NCI-H2081 (cell line): ENCODE measurements at regions not wholly inside any gene's neighbourhood (a gene's known extent, or its start where the extent isn't known, plus 50 kb on each side); places are given as distances from the start of the nearest gene placed in this dataset.

Experiments
- DNase-seq, 2 experiments: peaks; one replicate each; lab custom pipeline; 2025; lab: John Stamatoyannopoulos, UW

DNA sequence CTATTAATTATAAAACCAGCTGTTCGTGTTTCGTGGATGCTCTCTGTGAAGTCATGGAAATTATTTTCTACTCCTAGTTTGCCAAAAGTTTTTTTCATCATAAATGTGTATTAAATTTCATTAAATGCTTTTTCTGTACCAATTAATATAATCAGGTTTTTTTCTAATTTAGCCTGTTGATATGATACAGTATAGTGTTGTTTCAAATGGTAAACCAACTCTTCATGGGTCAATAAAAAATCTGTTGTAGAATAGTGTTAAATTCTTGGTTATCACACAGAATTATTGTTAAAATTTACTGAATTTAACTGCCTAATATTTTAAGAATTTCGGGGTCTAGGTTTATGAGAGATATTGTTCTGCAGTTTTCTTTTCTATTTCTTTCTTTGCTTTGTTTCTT lies 505.9 kb upstream of the MANEA start:
- DNase-seq: no peak

DNA sequence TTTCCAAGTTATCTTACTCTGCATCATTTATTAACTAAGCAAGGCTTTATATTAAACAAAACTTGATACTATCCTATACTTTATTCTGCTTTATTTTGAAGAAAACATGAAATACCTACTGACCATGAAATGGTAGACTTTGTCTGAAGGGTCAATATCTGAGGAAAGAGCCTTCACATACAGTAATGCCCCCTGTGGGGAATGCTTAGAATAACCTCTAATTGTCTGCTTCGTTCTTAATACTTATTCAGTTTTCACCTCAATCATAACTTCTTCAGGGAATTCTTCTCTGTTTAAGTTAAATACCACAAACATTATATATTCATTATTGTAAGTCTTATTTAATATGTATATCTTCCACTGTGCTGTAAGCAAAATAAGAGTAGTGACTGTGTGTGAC lies 498.9 kb upstream of the MANEA start:
- DNase-seq: no peak

- no peak for DNase-seq
Observed at GRCh38 chr6:95081231-95081630, 496.1 kb upstream of the MANEA start.

GRCh38 chr6:95081949-95082348 lies 495.4 kb upstream of the MANEA start:
- DNase-seq: no peak

GRCh38 chr6:95083506-95083905 lies 493.8 kb upstream of the MANEA start:
- DNase-seq: no peak

- no peak for DNase-seq
Observed at GRCh38 chr6:95084867-95085266, 492.5 kb upstream of the MANEA start.

DNA sequence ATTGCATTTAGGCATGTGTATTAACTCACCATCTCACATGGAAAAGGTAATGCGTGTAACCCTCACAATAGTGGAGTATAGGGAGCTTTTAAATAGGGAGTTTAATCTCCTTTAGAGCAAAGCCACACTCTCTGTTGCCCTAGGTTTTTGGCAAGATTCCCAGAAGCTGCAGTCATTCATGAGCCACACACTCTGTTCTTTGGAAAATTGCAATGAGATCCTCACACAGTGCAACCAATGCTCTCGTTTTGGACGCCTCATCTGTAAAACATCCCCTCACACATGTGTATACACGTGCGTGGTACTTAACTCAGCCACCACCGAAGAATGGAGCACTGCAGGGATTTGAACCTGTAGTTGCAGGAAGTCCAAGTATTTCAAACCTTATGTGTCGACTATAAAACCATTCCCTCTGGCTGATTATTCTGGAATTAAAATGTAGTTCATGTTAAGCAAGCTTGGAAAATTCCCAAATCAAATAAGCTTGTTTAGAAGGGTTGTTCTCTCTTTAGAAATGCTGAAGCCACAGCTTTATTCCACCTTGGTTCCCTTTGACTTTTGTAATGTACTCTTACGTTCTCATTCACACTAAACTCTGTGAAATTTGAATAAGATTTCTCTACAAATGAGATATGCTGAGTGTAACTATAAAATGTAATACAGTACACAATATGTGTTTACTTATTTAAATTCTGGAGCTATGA lies 489.8 kb upstream of the MANEA start:
- DNase-seq: peak; percentile 94 to 99

DNA sequence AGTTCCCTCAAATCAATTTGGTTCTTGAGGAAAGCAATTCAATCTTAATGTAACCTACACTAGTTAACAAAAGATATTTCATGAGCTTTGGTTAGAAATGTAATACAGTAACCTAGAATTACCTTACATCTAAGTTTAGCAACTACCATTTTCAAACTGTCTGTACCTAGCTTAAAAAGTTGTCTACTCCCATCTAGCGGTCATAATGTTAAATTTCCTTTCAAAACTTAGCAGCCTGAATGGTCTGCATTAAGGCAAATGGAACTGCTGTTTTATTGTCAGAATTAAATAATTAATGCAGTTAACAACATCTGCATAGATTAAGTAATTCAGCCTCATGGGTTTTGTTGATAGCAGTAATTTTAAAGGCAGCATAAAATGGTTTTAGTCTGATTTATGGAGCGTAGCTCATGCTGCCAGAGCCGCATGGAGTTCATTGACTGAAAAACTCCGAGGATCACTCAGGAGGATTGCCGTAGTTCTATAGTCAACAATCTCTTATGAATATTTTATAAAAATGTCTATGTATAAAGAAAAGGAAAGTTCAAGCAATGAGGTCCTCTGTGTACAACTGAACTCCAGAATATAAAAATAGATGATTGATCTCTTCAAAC lies 485.4 kb upstream of the MANEA start:
- DNase-seq: peak; percentile 78 to 88

- DNase-seq: no peak
Observed at GRCh38 chr6:95093154-95093553, 484.2 kb upstream of the MANEA start.

DNA sequence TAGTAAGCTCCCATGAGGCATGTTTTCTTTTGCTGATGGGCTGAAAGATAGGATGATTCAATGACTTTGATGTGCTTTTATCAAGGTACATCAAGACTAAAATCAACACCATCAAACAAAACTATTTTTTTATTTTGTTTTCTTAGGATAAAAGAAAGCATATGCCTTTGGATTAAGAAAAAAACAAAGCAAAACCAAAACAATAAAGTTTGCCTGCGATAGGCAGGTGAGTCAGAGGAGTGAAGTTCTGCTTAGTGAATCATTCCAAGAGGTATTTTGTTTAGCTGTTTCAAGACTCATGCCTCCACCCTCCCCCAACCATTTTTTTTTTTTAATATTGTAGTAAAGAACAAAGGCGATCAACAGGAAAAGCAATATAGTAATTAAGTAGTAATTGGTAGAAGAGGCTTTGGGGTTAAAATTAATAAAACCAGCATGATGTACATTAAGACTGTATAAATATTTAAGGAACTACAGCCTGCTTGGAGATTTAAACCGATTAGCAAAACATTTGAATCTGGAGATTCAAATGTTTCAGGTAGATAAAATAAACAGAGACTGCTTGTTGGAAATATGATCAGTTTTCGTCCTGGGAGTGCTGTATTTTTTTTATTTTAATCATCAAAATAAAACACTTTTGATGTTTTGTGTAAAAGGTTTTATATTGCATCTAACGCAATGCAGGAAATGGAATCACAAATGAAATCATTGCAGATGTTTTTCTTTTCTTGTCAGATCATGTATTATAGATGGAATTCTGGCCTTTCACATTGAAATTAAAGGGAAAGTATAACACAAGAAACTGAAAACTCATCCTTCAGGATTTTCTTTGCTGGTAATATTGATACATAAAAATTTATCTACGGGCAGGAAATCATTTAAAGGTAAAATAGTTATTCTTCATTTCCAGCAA lies 482.3 kb upstream of the MANEA start:
- no peak for DNase-seq

DNA sequence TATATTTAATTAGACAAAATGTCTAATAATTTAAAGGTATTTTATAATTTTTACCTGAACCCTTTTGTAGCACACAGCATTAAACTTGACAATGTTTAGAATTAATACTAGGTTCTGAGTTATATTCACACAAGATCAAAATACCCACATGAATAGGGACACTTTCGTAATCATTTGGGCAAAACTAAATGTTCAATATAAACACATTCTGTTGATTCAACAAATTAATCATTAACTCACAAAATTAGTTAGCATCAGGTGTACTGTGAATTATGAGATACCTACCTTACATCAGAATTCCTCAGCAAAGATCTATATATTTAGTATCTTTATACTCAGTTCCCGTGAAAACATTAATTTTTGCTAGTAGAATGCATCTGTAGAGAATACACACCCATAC lies 481.5 kb upstream of the MANEA start:
- no peak for DNase-seq

DNA sequence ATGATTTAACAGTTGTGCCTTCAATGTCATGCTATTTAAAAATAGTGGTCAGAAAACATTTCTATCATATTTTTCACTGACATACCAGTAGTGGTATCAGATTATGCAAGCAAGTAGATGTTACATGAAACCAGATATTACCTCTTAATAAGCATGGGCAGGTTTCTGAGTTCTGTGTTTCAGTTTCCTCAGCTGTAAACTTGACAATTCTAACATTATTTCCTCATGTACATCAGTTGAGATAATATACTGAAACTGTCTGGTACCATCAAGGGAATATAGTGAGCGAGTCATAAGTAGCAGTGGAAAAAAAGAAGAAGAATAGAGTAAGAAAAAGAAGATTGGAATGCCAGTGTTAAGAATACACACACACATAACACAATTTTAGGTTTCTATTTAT lies 477.9 kb upstream of the MANEA start:
- no peak for DNase-seq

GRCh38 chr6:95109212-95109611 lies 468.1 kb upstream of the MANEA start:
- no peak for DNase-seq

- DNase-seq: no peak
Observed at GRCh38 chr6:95110767-95111166, 466.6 kb upstream of the MANEA start.

DNA sequence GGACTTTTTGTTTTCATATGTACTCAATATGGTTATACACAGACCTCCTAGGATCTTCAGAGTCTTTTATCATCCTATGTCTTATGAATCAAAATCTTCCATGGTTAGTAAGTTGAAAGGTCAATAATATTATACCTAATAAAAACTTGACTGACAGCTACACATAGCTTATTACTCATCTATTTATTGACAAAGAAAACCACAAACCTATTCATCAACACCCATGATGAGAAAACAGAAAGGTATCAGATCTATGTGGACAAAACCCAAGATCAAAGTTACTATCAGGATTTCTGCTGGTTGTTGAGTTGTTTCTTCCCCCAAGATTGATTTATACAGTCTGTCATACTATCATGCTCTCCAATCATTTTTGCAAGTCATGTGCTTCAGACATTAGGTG lies 460.1 kb upstream of the MANEA start:
- DNase-seq: no peak

DNA sequence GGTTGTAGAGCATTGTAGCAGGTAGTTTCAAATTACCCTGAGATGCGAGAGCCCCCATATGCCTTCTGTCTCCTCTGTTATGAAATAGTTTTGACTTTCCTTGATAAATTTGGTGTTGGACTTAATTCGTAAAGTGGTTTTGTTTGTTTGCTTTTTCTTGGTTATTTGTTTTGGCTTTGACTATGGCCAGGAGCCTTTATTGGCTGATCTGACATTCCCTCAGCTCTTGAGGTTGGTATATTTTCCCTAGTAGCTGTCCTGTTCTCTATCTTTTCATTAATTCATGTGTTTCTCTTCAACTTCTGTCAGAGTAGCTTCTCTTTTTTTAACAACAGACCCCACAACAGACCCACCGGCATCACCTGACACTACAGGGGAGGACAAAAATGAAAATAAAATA lies 457.4 kb upstream of the MANEA start:
- no peak for DNase-seq

DNA sequence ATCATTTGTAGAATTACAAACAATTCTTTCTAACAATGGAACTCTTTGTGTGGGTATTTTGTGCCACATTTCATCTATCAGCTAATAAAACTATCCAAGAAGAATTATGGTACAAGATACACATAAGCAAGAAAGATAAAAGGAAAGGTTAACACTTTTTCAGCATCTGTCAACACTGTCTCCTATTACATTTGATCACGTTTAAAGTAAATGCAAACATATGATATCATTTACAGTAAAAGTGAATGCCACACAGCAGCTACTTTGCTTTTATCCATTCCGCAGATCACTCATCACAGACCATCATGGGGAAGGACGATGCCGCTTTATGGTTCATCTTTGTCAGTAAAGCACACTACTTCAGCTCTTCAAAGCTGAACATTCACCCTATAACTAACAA lies 456.4 kb upstream of the MANEA start:
- peak in 1 of 2 experiments; percentile 21 for DNase-seq

DNA sequence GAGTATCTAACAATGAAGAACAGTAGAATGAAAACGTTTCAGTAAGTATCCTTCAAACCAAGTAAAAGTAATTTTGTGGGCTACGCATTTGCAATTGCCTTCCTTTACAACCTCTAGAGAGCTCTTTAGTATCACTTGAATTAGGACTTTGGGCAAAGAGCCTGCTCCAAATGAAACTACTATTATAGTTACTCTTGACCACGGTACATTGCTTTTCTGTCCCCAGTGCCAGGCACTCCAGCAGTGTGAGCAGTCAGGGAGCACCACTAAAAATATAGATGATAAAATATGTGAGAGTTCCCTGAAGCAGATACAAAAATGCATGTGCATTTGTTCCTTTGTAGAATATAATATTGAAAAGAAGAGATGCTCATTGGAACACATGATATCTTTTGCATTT lies 450.1 kb upstream of the MANEA start:
- DNase-seq: no peak

GRCh38 chr6:95128439-95128838 lies 448.9 kb upstream of the MANEA start:
- DNase-seq: no peak

- DNase-seq: no peak
Observed at GRCh38 chr6:95128947-95129346, 448.4 kb upstream of the MANEA start.

DNA sequence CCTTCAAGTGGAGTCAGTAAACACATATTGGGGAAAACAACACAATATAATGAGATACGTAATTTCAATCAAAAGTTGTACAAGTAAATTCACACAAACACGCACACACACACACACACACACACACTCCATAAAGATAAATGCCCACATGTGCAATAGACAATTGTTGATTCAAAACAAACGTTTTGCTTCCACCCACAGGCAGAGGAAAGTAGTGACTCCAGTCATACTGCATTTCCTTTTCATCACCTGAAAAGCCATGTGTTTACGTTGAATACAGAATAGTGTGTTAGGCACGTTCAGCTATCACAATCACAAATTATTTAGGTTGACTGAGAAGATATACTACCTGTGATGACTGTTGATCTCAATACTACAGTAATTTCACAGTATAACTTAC lies 443.8 kb upstream of the MANEA start:
- DNase-seq: peak; percentile 18 to 75

GRCh38 chr6:95135182-95135581 lies 442.2 kb upstream of the MANEA start:
- no peak for DNase-seq

DNA sequence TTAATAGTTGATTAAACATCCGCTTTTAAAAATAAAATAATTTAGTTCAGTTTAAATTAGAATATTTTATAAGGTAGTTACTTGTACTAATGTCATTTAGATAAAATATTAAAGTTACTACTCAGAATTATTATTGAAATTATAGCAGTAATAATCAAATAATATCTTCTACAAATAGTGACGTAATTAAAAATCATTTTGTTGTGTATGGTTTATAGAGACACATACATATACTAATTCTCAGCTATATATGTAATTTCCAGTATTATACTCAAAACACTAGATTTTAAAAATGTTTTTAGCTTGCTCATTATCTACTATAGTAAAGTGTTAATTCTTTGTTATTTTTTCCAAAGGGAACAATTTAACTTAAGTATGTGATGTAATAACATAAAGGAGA lies 435.2 kb upstream of the MANEA start:
- no peak for DNase-seq
